ENCODE measurements at regions not wholly inside any gene's neighbourhood (a gene's known extent, or its start where the extent isn't known, plus 50 kb on each side); places are given as distances from the start of the nearest gene placed in this dataset.

DNA sequence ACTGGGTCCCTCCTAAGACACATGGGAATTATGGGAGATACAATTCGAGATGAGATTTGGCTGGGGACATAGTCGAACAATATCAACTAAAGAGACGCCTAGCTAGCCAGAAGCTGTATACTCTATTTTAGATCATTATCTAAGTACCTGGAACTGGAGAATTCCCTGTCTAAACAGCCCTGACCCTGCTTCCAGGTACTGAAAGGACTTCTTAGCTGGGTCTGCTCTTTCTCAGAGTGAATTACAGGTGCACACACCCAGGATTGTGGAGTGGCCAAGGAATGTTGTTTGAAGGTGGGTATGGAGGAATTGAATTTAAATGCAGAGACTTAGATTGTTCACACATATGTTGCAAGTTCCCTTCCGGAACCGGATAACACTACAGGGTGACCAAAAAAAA, 733.0 kb downstream of the RPS29 start:
- DNase-seq (ENCODE audit: low spot score) = no peak

DNA sequence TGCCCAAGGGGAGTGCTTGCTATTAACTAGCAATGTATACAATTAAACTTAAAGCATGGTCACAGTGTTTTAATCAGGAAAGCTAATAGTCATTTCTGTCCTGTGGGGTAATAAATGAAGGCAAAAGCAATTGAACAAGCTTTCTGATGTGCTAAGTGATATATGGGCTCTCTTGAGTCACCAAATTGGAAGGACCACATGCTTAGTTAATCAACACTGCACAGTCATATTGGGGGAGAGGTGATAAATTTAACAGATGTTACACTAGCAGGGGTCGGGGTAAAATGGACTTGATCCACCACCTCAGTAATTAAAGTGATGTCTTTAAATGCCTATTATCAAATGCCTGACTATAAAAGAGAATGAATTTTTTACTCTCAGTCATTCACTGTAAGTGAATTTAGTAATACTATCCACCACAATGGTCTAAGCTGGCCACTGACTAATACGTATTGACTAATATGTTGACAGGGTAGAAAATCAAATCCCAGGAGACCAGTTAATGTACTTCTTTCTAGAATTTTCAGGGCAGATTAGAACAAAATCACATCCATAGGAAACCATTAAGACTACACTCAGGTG, 736.3 kb downstream of the RPS29 start:
- DNase-seq (ENCODE audit: low spot score) = no peak

DNA sequence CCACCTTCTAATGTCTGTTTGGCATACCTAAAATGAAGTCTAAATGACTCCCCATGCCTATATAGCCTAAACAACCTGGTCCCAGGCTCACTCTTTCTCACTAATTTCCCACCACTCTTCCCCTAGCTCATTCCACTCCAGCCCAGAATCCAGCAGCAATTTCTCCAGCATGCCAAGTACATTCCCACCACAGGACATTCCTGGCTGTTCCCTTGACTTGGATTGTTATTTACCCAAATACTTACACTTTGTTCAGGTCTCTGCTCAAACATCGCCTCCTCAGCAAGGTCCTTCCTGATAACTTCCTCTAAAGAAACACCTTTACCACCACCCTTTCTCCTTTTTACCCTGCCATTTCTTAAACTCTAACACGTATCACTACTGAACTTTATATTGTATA, 743.4 kb downstream of the RPS29 start:
- DNase-seq (ENCODE audit: low spot score) = no peak

DNA sequence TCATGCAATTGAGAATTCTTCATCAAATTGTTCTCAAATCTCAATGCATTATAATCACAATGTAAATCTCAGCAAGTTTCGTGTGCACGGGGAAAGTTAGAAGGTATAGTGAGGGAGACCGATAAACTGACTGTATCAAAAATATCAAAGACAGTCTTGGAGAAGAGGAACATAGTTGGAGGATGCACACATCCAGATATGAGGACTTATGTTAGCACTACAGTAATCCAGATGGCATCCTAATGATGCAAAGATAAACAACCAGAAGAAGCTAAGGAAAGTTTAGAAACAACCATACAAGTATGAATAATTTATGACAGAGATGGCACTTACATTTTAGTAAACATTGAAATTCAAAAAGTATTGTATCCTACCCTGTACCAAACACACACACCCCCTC, 760.1 kb downstream of the RPS29 start:
- no peak for DNase-seq (ENCODE audit: low spot score)

DNA sequence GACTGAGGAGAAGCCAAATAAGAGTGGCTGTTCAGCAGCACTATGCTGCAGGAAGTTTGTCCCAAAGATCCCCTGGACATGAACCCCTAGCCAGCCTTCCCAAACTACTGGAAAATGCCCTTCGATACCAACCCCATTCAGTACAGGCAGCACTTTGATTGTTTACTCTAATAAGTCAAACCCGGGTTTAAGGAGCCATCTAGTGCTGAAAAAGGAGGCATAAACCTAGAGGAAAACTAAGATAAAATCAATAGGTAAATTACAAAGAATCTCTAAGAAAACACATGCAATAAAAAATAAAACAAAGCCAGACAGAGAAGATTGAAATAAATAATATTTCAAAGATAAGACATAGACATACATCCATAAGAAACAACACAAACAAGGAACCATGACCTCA, 771.6 kb downstream of the RPS29 start:
- DNase-seq (ENCODE audit: low spot score) = no peak

DNA sequence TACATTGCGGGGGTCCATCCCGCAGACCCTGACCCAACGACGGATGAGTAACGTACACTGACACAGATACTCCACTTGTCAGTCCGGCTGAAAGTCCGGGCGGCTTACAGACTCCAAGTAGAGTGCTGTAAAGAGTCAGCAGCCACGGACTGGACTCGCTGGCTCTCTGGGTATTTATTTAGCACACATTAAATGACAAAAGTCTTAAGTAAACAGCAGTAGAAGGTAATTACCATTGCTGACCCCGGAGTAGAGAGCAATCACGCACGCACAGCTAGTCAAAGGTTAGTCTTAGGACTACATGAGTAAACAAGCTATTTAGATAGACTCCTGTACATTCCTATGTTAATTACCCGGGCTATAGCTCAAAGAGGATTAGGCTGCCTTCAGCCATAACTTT, 780.9 kb downstream of the RPS29 start:
- DNase-seq (ENCODE audit: low spot score) = no peak

DNA sequence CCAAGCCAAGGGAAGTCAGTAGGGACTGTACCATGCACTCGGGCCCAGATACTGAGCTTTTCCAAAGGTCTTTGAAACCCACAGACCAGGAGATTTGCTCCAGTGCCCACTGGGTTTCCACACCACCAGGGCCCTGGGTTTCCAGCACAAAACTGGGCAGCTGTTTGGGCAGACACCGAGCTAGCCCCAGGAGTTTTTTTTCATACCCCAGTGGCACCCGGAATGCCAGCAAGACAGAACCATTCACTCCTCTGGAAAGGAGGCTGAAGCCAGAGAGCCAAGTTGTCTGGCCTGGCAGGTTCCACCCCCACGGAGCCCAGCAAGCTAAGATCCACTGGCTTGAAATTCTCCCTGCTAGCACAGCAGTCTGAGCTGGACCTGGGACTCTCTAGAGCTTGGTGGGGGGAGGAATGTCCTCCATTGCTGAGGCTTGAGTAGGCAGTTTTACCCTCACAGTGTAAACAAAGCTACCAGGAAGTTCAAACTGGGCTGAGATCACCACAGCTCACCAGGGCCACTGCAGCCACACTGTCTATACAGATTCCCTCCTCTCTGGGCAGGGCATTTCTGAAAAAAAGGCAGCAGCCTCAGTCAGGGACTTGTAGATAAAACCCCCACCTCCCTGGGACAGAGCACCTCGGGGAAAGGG, 793.7 kb downstream of the RPS29 start:
- no peak for DNase-seq (ENCODE audit: low spot score)

DNA sequence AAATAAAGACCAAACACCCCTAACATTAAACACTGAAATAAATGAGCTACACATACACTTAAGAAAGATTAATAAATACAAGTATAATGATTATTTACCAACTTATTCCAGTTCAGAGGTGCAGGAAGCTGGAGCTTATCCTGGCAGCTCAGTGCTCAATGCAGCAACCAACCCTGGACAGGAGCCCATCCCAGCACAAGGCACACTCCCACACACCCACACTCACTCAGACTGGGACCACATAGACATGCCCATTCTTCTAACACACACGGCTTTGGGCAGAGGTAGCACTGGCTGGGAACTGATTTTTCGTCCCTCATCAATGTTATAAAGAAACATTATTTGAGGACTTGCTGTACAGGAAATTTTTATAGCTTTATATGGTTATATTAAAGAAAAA, 797.4 kb downstream of the RPS29 start:
- DNase-seq (ENCODE audit: low spot score) = no peak

DNA sequence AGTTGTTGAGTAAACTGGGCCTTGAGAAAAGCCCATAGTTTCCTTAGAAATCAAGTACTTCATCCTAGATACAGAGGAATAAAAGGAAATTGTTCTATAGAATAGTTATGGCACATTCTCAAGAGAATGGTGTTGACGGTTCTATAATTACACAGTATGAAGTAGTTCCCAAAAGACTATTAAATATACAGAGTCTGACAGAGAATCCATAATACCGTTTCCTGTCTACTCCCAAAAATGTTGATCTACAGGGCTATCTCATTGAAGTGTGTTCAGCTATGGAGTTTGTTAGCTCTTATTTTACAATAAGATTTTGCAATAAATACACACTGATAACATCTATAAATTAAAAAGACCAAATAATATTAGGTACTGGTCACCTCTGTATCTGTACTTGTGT, 799.7 kb downstream of the RPS29 start:
- no peak for DNase-seq (ENCODE audit: low spot score)

DNA sequence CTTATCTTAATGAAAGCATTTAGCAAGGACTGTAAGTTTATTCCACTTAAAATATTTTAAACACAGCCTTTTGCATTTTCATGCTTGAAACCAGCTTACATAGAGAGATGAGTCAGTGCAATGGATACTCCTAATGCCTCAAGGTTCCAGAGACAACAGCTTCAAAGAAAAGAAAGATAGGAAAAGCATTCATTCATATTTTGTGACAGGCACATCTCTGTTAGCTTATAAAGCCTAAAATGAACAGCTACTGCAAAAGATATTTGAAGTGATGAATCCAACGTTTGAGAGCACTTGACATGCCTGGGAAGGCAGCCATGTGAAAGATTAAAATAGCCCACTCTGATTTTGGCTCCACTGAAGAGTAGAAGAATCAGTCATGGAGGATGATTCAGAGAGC, 814.5 kb downstream of the RPS29 start:
- no peak for DNase-seq (ENCODE audit: low spot score)

DNA sequence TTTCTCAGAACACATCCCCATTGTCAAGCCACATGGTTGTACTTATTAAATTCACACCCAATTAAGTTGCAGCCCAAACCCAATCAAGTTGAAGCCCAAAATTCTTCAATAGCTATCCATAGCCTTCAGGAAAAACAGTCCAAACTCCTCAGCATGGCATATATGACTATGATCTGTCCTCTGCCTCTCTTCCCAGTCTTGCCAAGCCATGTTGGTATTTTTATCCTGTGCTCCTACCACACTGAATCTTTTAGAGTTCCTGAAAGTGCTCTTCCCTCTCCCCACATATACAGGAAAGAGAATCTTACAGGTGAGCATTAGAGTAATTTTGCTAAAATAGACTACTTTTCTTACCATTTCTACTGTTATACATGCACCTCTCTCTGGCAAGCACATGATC, 834.9 kb downstream of the RPS29 start:
- no peak for DNase-seq (ENCODE audit: low spot score)

DNA sequence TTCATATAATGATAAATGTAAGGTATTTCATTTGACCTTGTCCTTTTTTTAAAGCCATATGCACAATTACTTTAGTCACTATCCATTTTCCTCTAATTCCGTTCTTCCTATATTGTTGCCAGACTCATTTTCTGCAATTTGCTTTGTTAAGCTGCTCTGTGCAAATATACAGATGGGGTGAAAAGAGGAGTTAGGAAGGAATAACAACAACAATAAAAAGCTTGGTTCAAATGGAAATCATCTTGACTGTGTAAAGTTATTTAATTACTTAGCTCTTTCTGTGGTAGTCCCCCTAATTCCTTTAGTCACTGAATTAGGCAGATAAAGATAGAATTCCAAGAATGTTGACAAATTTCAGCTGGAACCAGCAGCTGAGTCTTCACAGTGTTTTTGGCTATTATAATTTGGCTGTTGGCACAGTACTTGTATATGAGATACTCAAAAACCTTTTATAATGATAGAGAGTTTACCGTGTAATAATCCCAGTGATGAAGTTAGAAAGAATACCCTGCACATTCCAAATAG, 838.0 kb downstream of the RPS29 start:
- no peak for DNase-seq (ENCODE audit: low spot score)

DNA sequence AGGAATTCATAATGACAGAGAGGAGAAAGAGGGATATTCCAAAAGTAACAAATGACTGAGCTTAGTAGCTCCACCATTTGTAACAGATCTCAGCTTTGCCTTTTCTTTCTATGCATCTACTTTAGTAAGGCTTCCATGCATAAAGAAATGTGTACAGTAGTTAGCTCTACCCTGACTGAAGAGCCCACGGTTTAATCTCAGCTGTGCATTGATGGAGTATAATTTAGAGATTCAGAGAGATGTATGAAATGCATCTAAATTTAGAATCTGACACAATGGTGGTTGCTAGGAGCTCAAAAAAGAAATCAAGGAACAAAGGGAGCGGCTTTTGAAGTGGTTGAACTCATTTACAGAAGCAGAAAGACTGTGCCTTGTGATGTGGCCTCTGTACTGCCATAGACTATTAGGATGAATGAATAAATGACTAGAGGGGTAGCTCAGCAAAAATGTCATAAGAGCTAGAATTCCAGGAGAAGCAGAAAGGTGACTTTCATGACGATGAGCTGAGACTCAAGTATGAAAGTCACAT, 838.6 kb downstream of the RPS29 start:
- DNase-seq (ENCODE audit: low spot score) = no peak

DNA sequence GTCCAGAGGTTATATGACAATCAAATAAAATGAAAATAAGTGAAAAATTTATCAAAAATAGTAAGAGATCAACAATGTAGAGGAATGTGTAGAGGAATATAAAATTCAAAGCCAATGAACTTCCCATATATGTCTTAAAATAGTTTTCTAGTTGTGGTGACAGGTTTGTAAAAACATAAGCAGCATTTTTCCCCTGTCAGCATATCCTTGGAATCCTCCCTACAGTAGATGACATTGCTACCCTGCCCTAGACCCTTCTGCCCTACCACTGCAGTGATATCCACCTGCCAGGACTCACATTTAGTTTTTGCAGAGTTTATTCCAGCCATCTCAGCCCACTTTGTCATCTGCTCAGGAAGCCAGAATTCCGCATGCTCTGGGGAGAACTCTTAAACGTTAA, 842.0 kb downstream of the RPS29 start:
- no peak for DNase-seq (ENCODE audit: low spot score)

DNA sequence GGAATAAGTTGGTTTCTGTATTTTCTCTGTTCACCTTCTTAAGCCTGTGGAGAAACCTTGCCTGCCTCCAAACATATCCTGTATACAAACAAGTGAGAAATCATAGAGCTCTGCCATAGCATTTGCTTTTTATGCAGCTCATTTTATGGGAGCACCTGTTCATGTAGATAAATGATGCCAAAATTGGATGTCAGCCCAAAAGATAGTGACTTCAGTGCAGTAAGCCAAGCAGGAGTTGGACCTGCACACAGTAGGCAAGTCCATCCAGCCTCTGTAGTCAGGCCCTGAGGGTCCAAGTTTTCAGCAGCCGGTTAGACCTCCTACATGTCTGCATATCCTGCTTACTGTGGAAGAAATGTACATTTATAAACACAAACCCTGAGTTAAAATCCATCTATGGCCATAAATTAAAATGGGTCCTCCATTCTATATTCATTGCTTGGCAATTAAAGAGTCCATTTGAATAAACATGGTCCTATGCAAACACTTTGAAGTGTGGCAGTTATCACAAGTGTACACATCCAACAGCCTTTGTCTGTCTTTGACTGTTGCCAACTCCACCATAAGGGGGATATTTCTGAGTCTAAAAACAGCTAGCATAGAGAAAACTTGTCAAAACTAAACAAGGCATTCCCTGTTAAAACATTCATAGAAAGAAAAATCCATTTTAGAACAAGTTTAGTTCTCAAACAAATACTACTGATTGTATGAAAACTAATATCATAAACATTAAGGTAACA, 847.8 kb downstream of the RPS29 start:
- DNase-seq (ENCODE audit: low spot score) = no peak

DNA sequence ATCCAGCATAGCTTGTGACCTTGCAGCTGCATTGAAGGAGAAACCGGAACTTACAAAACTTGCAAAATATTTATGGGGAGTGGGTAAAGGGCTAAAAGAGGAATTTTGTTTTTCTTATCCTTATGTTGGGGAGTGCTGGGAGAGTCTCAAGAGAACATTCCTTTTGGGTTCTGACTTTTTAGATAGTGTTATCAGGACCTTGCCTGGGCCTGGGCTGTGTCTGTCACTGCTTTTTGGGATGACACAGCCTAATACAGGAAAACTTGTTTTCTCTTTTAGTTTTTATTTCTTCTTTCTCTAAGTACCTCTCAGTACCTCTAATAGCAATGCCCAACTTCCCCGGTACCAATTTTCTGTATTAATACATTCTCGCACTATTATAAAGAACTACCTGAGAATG, 850.6 kb downstream of the RPS29 start:
- no peak for DNase-seq (ENCODE audit: low spot score)

DNA sequence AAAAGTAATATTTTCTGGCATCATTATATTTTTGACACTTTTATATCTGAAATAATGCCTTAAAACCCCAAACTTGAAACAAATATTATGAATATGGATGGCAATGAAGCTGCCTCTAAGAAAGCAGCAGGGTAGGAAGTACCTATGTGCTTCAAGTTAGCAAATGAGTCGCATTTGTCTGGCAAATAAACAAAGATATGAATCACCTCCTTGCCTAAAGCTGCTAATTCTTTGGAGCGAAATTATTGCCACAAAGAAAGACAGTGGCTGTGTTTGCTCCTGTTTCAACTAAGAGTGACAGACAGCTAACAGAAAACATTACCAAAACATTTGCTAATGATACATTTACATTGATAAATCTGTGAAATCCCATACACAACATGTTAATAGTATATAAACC, 854.9 kb downstream of the RPS29 start:
- no peak for DNase-seq (ENCODE audit: low spot score)

DNA sequence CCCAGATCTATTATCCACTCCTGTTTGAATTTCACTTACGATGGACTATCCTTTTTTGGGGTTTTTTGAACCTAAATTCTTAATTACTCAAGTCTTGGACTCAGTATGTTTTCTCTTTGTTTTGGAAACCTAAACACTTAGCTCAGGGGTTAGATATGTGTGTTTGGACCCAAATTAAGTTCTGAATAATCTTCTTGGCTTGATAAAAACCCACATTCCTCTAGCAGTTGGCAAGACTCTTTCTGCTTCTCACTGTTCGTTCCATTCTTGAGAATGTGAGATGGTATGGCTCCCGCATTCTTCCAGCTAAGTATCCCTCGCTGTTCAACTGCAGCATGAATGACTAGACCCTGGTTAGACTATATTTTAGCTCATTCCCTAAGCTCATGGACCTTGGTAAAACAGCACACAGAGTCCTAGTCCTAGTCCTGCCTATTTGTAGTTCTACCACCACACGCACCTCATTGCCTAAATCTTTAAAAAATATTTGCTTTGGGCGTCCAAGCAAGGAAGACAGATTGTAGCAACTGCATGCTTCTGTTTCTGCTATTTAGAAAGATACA, 860.0 kb downstream of the RPS29 start:
- no peak for DNase-seq (ENCODE audit: low spot score)

DNA sequence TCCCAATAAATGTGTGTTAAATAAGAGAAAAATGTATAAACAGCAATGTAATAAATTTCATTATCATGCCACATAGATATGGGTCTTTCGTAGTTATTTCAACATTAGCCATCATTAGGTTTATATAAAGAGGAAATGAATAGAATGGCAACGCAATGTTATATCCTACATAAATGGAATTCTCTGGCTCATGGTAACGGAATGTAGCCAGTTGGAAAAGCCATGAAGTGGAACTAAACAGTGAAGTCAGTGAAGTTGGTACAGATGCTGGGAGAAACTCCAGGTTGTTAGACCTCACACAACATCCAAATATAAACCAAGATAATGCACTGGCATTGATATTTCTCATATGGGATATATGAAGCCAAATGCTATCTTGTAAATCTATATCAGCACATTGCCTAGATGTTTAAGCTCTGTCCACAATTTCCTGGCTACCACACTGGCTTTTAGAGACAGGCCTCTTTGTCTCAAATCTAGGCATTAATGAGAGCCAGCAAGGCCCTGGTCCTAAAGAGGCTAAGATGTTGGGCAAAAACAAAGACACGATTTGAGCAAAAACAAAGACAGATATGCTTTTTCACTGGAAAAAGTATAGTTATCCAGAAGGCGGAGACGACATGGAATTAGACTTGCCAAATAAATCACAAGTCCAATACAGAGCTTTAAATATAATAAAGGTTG, 861.0 kb downstream of the RPS29 start:
- DNase-seq (ENCODE audit: low spot score) = no peak

DNA sequence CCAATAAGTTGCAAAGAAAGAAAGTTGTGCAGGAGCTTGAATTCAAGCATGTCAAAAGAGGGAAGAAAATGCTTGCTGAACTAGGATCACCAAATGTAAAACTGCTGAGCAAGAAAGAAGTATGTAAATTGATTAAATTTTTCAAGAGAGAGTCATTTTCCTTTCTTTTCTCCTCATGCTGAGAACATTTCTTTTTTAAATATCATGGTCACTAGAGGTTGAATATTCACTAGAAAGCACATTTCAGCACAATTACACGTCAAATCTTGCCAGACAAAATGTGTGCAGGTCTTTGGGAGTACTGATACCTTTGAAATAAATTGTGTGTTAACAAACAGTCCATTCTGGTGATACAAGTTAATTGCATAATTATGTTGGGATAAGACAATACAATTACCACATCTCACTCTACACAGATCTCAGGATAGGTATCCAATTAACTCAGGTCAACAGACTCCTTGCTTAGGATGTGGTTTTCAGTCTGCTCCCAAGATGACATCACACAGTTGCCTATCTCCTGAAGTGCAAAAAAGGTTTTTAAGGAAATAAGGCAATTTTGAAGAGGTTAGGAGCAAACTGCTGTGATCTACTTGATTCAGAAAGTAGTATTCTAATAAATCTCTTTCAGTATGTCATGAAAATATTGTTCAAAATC, 862.2 kb downstream of the RPS29 start:
- DNase-seq (ENCODE audit: low spot score) = no peak

DNA sequence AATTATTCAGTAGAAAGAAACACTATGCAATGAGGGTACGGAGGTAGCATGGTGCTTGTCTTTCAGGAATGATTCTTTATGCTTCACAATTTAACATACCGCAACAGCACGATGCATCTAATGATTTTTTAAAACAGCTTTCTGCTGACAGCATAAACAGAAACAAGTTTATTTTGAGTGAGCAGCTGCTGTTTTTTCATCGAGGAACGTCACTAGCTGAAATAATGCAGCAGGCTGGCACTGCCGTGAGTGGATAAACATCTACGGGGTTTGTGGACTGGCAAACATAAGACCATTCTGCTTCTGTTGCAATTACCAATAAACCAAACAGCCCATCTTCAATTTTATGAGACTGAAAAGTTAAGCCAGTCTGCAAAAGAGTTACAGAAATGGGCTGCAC, 871.8 kb downstream of the RPS29 start:
- DNase-seq (ENCODE audit: low spot score) = no peak

DNA sequence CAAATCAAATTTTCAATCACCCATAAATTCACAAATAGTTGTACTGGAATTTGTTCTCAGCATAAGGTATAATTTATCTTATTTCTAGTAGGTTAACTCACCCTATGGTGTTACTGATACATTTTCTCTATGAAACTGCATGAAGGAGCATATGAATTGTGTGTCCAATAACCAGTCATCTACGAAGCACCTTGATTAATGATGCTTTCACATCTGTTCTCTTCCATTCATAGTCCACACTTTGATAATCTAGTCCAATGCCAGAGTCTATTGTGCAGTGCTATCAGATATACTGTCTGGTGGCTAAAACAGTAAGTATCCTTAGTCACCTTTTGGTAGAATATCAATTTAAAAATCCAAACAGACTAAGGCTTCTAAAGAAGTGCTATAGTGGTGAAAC, 876.0 kb downstream of the RPS29 start:
- DNase-seq (ENCODE audit: low spot score) = no peak
